ENCODE measurements at regions not wholly inside any gene's neighbourhood (a gene's known extent, or its start where the extent isn't known, plus 50 kb on each side); places are given as distances from the start of the nearest gene placed in this dataset.

- H3K4me3 ChIP-seq (ENCODE audit: low read depth, low read length), result no peak overlapping the region
- TF ChIP-seq, protein P1, sequence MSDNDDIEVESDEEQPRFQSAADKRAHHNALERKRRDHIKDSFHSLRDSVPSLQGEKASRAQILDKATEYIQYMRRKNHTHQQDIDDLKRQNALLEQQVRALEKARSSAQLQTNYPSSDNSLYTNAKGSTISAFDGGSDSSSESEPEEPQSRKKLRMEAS (IDR thresholded peaks at IDR 0.05; ENCODE audit: low read depth, low read length), result no peak
- TF ChIP-seq, protein P2, sequence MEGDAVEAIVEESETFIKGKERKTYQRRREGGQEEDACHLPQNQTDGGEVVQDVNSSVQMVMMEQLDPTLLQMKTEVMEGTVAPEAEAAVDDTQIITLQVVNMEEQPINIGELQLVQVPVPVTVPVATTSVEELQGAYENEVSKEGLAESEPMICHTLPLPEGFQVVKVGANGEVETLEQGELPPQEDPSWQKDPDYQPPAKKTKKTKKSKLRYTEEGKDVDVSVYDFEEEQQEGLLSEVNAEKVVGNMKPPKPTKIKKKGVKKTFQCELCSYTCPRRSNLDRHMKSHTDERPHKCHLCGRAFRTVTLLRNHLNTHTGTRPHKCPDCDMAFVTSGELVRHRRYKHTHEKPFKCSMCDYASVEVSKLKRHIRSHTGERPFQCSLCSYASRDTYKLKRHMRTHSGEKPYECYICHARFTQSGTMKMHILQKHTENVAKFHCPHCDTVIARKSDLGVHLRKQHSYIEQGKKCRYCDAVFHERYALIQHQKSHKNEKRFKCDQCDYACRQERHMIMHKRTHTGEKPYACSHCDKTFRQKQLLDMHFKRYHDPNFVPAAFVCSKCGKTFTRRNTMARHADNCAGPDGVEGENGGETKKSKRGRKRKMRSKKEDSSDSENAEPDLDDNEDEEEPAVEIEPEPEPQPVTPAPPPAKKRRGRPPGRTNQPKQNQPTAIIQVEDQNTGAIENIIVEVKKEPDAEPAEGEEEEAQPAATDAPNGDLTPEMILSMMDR (IDR thresholded peaks at IDR 0.05; ENCODE audit: low read depth, low read length), result no peak
- TF ChIP-seq MYC (IDR thresholded peaks at IDR 0.05; ENCODE audit: low read depth, low read length), result no peak
- TF ChIP-seq POLR2A (IDR thresholded peaks at IDR 0.05; ENCODE audit: extremely low read depth, insufficient read length), result no peak
- DNase-seq (ENCODE audit: low read depth), result peak; percentile 15
These were observed 103.5 kb downstream of the CD47 start for GRCh38 chr3:107987036-107987939.

DNA sequence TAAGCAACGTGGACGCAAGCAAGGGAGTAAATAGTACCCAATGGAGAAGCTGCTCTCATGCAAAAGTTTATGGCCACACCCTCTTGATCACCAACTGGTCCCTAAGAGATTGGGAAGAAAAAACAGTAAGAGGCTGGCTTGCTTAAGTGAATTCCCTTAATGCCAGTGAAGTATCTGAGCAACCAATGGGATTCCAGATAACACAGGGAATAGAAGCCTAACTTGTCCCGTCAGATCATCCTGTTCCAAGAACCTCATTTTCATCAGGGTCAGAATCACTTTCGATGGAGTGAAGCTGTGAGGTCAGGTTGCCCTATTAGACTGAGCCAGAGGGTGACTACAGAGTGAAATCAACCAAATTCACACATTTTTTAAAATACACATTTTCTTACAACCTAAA lies 104.3 kb downstream of the CD47 start:
- no peak for DNase-seq (ENCODE audit: low read depth)
- H3K4me3 ChIP-seq (ENCODE audit: low read depth, low read length), result no peak overlapping the region
- TF ChIP-seq MYC (IDR thresholded peaks at IDR 0.05; ENCODE audit: low read depth, low read length), result no peak
- TF ChIP-seq, protein P1 (IDR thresholded peaks at IDR 0.05; ENCODE audit: low read depth, low read length), result no peak
- TF ChIP-seq POLR2A (IDR thresholded peaks at IDR 0.05; ENCODE audit: extremely low read depth, insufficient read length), result no peak
- TF ChIP-seq, protein P2 (IDR thresholded peaks at IDR 0.05; ENCODE audit: low read depth, low read length), result no peak

DNA sequence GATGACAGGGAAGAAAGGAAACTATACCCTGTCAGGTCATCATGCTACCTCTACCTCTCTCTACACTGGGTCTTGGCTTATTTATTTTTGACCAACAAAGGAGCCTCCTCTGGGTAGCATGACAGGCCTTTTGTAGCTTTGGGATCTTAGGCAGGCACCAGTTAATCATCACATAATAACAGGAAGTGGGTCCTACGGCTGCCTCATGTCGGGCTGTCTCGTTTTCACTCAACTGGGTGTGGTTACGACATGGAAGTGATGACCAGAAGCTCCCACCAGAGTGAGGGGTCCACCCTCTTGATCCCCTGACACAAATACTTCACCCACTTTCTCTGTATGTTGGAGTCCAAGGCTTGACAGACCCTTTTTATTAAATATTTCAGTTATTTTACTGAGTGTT lies 105.3 kb downstream of the CD47 start:
- peak; percentile 53 for DNase-seq (ENCODE audit: low read depth)
- H3K4me3 ChIP-seq (ENCODE audit: low read depth, low read length), result no peak overlapping the region
- TF ChIP-seq POLR2A (IDR thresholded peaks at IDR 0.05; ENCODE audit: extremely low read depth, insufficient read length), result no peak
- TF ChIP-seq, protein P1 (IDR thresholded peaks at IDR 0.05; ENCODE audit: low read depth, low read length), result no peak
- TF ChIP-seq MYC (IDR thresholded peaks at IDR 0.05; ENCODE audit: low read depth, low read length), result no peak
- TF ChIP-seq, protein P2 (IDR thresholded peaks at IDR 0.05; ENCODE audit: low read depth, low read length), result no peak

DNA sequence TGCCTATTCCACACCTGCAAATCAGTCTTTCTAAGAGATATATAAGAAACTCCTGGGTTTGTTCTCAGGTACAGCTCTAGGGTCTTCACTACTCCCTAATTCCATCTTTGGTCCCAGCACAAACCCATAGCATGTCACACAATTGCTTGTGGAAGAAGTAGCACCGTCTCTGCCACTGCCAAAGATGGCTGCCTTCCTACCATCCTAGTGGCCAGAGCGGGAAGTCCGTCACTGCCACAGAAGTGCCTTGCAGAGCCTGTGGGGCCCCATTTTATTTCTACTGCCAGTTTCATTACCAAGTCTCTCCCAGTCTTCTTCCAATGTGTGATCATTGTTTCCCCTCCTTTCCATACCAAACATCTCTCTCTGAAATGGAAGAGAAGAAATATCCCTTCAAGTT lies 107.6 kb downstream of the CD47 start:
- no peak for TF ChIP-seq MYC (IDR thresholded peaks at IDR 0.05; ENCODE audit: low read depth, low read length)
- TF ChIP-seq, protein P2 (IDR thresholded peaks at IDR 0.05; ENCODE audit: low read depth, low read length), result no peak
- TF ChIP-seq POLR2A (IDR thresholded peaks at IDR 0.05; ENCODE audit: extremely low read depth, insufficient read length), result no peak
- TF ChIP-seq, protein P1 (IDR thresholded peaks at IDR 0.05; ENCODE audit: low read depth, low read length), result no peak
- no peak overlapping the region for H3K4me3 ChIP-seq (ENCODE audit: low read depth, low read length)
- no peak for DNase-seq (ENCODE audit: low read depth)

GRCh38 chr3:107982165-107982564 lies 108.7 kb downstream of the CD47 start:
- DNase-seq (ENCODE audit: low read depth), result no peak
- TF ChIP-seq POLR2A (IDR thresholded peaks at IDR 0.05; ENCODE audit: extremely low read depth, insufficient read length), result no peak
- no peak for TF ChIP-seq MYC (IDR thresholded peaks at IDR 0.05; ENCODE audit: low read depth, low read length)
- TF ChIP-seq, protein P2 (IDR thresholded peaks at IDR 0.05; ENCODE audit: low read depth, low read length), result no peak
- TF ChIP-seq, protein P1 (IDR thresholded peaks at IDR 0.05; ENCODE audit: low read depth, low read length), result no peak
- H3K4me3 ChIP-seq (ENCODE audit: low read depth, low read length), result no peak overlapping the region
